Activated T-cell treated with anti-CD3 and anti-CD28 coated beads, Interleukin-2, amount 50 U/mL, for 4 hours (primary cell): ENCODE measurements at regions not wholly inside any gene's neighbourhood (a gene's known extent, or its start where the extent isn't known, plus 50 kb on each side); places are given as distances from the start of the nearest gene placed in this dataset.

Experiments
- ATAC-seq, 2 donors: fragments of 200-7000 bp; cut with Tn5 transposase; one replicate each; pipeline ENCODE4 v1.10.0; 2021
- DNase-seq: peaks from one replicate; pipeline ENCODE4 v3.0.0-alpha.2; 2020
- H3K27me3 Mint-ChIP-seq: one replicate; pipeline ENCODE4 v1.8.0; 2021; ENCODE audit warnings: low read depth, mixed read lengths
- H3K36me3 Mint-ChIP-seq: one replicate; pipeline ENCODE4 v1.8.0; 2022; ENCODE audit warnings: mixed read lengths; ENCODE audit not compliant: insufficient read depth
- H3K4me1 Mint-ChIP-seq: one replicate; pipeline ENCODE4 v1.8.0; 2021; ENCODE audit warnings: low read depth, mixed read lengths
- H3K4me3 Mint-ChIP-seq: one replicate; pipeline ENCODE4 v1.8.0; 2021; ENCODE audit warnings: mild to moderate bottlenecking, moderate library complexity, mixed read lengths
- H3K9me3 Mint-ChIP-seq: one replicate; pipeline ENCODE4 v1.8.0; 2021; ENCODE audit warnings: mixed read lengths

GRCh38 chr2:122219504-122219903 lies 464.1 kb downstream of the TSN start:
- Mint-ChIP-seq H3K9me3 (no peaks in the 10 kb centered on the region), H3K4me1 (no peaks in the 10 kb centered on the region), H3K36me3 (no peaks in the 10 kb centered on the region), H3K4me3 (no peak overlapping the region), H3K27me3 (no peaks in the 10 kb centered on the region)
- DNase-seq: no peak
- ATAC-seq: no peak

DNA sequence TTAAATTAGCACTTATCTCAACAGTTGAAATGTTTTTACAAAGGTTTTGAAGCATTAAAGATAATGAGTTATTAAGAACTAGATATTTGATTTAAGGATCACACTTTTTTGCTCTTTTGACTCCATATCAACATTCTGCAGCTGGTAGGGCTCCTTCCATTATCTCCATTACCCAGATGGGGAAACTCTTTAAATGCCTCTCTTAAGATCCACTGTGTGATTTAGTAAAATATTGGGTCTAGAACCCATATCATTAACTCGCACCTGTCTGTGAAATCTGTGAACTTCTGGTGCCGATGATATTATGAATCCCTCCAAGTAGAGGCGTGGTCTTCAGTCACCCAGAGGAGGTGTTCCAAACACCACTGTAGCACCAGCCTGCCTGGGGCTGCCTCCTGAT lies 466.2 kb downstream of the TSN start:
- Mint-ChIP-seq H3K4me3 (no peak overlapping the region), H3K9me3 (no peaks in the 10 kb centered on the region)

DNA sequence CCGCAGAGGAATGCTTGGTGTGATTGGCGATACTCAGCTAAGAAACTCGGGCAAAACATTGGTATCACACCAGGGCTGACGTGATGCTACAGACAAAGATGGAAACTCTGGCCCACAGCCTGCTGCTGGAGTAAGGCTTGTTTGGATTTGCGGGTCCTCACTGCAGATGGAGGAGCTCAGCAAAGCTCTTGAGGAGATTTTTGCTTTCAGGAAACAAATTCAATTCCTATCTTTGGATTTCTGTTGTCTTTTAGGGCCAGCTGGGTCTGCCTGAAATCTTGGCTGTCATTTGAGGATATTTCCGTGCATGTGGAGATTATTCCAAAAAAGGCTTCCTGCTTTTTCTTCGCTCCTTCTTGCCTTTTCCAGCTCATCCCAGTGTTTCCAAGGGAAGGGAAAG lies 475.8 kb downstream of the TSN start:
- Mint-ChIP-seq H3K4me1 (no peaks in the 10 kb centered on the region), H3K4me3 (no peak overlapping the region), H3K36me3 (no peaks in the 10 kb centered on the region), H3K9me3 (peaks cover 4% of the 10 kb centered on the region), H3K27me3 (no peaks in the 10 kb centered on the region)
- no peak for DNase-seq
- no peak for ATAC-seq

More for the DNA sequence above, 466.2 kb downstream of the TSN start:
- H3K36me3 Mint-ChIP-seq: no peaks in the 10 kb centered on the region
- H3K27me3 Mint-ChIP-seq: no peaks in the 10 kb centered on the region
- no peaks in the 10 kb centered on the region for H3K4me1 Mint-ChIP-seq
- DNase-seq: no peak
- no peak for ATAC-seq

DNA sequence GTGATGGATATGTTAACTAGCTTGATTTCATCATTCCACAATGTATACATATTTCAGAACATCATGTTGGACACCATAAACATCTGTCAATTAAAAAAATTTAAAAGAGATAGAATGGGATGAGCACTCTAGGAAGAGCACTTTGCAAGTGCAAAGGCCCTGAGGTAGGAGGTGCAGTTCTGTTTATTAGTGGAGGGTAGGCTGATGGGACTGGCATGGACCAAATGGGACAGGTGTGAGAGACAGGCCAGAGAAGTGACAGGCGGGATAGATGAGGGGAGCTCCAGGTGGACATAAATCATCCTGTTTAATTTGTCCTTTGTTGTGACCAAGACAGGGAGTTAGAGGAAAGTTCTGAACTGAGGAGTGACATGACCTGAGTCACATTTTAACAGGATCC lies 477.9 kb downstream of the TSN start:
- Mint-ChIP-seq H3K27me3 (no peaks in the 10 kb centered on the region), H3K4me1 (no peaks in the 10 kb centered on the region), H3K4me3 (no peak overlapping the region), H3K36me3 (no peaks in the 10 kb centered on the region), H3K9me3 (no peaks in the 10 kb centered on the region)
- no peak for DNase-seq
- ATAC-seq: no peak

GRCh38 chr2:122236152-122236874 lies 480.9 kb downstream of the TSN start:
- no peaks in the 10 kb centered on the region for H3K4me1 Mint-ChIP-seq
- no peak for ATAC-seq
- H3K9me3 Mint-ChIP-seq: no peaks in the 10 kb centered on the region
- no peaks in the 10 kb centered on the region for H3K27me3 Mint-ChIP-seq
- DNase-seq: no peak
- H3K36me3 Mint-ChIP-seq: no peaks in the 10 kb centered on the region
- H3K4me3 Mint-ChIP-seq: no peak overlapping the region

- H3K27me3 Mint-ChIP-seq: no peaks in the 10 kb centered on the region
These were observed 481.5 kb downstream of the TSN start for GRCh38 chr2:122236925-122237324.

GRCh38 chr2:122237450-122237849 lies 482.0 kb downstream of the TSN start:
- ATAC-seq: no peak
- DNase-seq: no peak
- no peaks in the 10 kb centered on the region for H3K9me3 Mint-ChIP-seq
- no peaks in the 10 kb centered on the region for H3K4me1 Mint-ChIP-seq
- no peaks in the 10 kb centered on the region for H3K27me3 Mint-ChIP-seq
- no peak overlapping the region for H3K4me3 Mint-ChIP-seq
- no peaks in the 10 kb centered on the region for H3K36me3 Mint-ChIP-seq

More at GRCh38 chr2:122236925-122237324, 481.5 kb downstream of the TSN start:
- DNase-seq: no peak
- no peak for ATAC-seq
- Mint-ChIP-seq H3K9me3 (no peaks in the 10 kb centered on the region), H3K4me3 (no peak overlapping the region), H3K4me1 (no peaks in the 10 kb centered on the region), H3K36me3 (no peaks in the 10 kb centered on the region)

- ATAC-seq: no peak
- Mint-ChIP-seq H3K4me3 (no peak overlapping the region), H3K9me3 (no peaks in the 10 kb centered on the region)
These were observed 482.6 kb downstream of the TSN start for GRCh38 chr2:122238006-122238559.

DNA sequence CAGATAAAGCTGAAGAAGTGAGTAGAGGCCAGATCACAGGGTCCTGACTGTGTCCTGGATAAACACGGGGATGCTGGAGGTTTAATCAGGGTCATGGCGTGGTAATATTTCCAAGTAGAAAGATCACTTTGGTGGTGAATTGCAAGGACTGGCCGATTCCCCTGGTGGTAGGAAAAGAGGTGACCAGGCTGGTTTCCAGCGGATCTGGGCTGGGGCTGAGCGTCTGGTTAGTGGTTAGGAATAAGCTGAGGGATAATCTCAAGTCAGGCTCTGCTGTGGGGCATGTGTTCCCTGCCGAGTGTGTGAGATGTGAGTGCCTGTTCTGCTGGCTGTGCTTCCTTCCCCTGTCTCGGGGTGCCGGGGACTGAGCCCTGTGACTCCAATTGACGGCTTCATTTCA lies 484.0 kb downstream of the TSN start:
- Mint-ChIP-seq H3K36me3 (no peaks in the 10 kb centered on the region), H3K9me3 (no peaks in the 10 kb centered on the region), H3K4me3 (no peak overlapping the region), H3K4me1 (no peaks in the 10 kb centered on the region), H3K27me3 (no peaks in the 10 kb centered on the region)
- DNase-seq: no peak
- no peak for ATAC-seq

More at GRCh38 chr2:122238006-122238559, 482.6 kb downstream of the TSN start:
- DNase-seq: no peak
- no peaks in the 10 kb centered on the region for H3K4me1 Mint-ChIP-seq
- H3K36me3 Mint-ChIP-seq: no peaks in the 10 kb centered on the region
- H3K27me3 Mint-ChIP-seq: no peaks in the 10 kb centered on the region

GRCh38 chr2:122244598-122245229 lies 489.3 kb downstream of the TSN start:
- Mint-ChIP-seq H3K27me3 (no peaks in the 10 kb centered on the region), H3K4me1 (no peaks in the 10 kb centered on the region), H3K9me3 (no peaks in the 10 kb centered on the region), H3K36me3 (no peaks in the 10 kb centered on the region), H3K4me3 (no peak overlapping the region)
- ATAC-seq (no peak), DNase-seq (no peak)

- Mint-ChIP-seq H3K27me3 (no peaks in the 10 kb centered on the region), H3K4me3 (no peak overlapping the region), H3K4me1 (no peaks in the 10 kb centered on the region), H3K36me3 (no peaks in the 10 kb centered on the region), H3K9me3 (no peaks in the 10 kb centered on the region)
- ATAC-seq: no peak
- no peak for DNase-seq
These were observed 494.2 kb downstream of the TSN start for GRCh38 chr2:122249673-122250072.

GRCh38 chr2:122251158-122251557 lies 495.7 kb downstream of the TSN start:
- Mint-ChIP-seq H3K36me3 (no peaks in the 10 kb centered on the region), H3K4me1 (no peaks in the 10 kb centered on the region), H3K27me3 (no peaks in the 10 kb centered on the region), H3K9me3 (no peaks in the 10 kb centered on the region), H3K4me3 (no peak overlapping the region)
- ATAC-seq (no peak), DNase-seq (no peak)

DNA sequence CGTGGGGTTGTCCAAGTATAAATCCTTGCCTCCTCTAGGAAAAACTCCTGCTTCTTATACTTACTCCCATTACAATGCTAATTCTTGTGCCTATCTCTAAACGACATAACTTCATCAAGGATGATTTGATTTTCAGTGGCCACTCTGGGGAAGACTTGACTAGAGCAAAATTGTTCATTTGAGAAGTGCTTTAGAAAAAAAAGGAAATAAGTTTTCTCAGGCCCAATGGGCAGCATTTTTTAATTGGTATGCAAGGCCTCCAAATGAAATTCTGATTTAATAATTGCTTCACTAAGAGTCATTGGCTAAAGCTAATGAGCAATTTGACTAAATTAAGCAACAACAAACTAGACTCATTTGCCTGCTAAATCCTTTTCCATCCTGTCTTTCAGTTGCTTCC lies 496.1 kb downstream of the TSN start:
- H3K9me3 Mint-ChIP-seq: no peaks in the 10 kb centered on the region
- H3K27me3 Mint-ChIP-seq: no peaks in the 10 kb centered on the region
- H3K4me1 Mint-ChIP-seq: no peaks in the 10 kb centered on the region
- ATAC-seq: no peak
- no peak for DNase-seq
- H3K36me3 Mint-ChIP-seq: no peaks in the 10 kb centered on the region
- no peak overlapping the region for H3K4me3 Mint-ChIP-seq

DNA sequence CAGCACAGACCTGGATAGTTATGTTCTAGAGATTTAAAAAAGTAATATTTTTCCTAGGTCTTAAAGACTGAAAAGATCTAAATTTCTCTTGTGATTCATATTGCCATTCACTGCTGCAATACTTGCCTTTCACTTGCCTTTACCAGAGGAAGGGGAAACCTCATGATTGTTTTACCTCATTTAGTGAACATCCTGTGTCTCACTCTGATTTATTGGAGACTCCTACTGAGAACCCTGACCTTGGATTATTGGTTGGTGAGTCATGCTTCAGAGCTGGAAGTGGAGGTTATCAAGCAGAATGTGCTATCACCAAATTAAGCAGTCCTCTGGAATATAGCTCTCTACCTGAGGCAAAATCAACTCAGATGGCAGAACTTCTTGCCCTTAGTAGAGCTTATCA lies 500.5 kb downstream of the TSN start:
- H3K4me1 Mint-ChIP-seq: no peaks in the 10 kb centered on the region
- H3K4me3 Mint-ChIP-seq: no peak overlapping the region
- H3K27me3 Mint-ChIP-seq: no peaks in the 10 kb centered on the region
- H3K36me3 Mint-ChIP-seq: no peaks in the 10 kb centered on the region
- no peaks in the 10 kb centered on the region for H3K9me3 Mint-ChIP-seq
- DNase-seq (no peak), ATAC-seq (no peak)

GRCh38 chr2:122261911-122262310 lies 506.5 kb downstream of the TSN start:
- H3K27me3 Mint-ChIP-seq: no peaks in the 10 kb centered on the region
- H3K36me3 Mint-ChIP-seq: no peaks in the 10 kb centered on the region
- no peak for ATAC-seq
- no peak for DNase-seq
- no peaks in the 10 kb centered on the region for H3K4me1 Mint-ChIP-seq
- no peaks in the 10 kb centered on the region for H3K9me3 Mint-ChIP-seq
- no peak overlapping the region for H3K4me3 Mint-ChIP-seq
